D341Med (cell line): ENCODE measurements at regions not wholly inside any gene's neighbourhood (a gene's known extent, or its start where the extent isn't known, plus 50 kb on each side); places are given as distances from the start of the nearest gene placed in this dataset.
"Not testable (repeated sequence)": the region's sequence is repeated elsewhere in the genome, so short reads cannot be mapped to it uniquely, and the experiment has no call there.

Source experiments
- DNase-seq: peaks from one replicate; pipeline ENCODE4 v3.0.0; 2012; ENCODE audit warnings: low spot score

DNA sequence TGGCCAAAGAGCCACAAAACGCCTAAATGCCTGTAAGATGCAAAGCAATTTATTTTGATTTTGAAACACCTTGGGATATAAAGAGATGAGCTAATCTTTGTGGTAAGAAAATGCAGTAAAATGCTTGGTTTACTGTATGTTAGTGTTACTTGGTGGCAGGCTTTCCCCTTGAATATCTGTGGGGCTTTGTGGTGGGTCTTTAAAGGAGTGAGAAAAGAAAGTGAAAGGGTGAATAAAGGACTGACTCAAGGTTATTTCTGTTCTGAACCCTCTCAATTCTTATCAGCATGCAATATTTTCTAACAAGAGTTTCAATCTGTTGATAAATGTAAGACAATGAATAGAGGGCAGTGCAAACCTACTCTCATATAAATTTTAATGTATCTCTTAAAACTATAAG, 1555.9 kb upstream of the RAG2 start:
- no peak for DNase-seq

DNA sequence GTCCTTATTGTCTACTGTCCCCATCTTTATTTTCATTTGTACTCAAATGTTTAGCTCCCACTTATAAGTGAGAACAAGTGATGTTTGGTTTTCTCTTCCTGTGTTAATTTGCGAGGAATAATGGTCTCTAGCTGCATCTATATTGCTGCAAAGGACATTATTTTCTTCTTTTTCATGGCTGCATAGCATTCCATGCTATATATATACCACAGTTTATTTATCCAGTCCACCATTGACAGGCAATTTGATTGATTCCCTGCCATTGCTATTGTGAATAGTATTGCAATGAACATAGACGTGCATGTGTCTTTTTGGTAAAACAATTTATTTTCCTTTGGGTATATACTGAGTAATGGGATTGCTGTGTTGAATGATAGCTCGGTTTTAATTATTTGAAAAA, 1545.8 kb upstream of the RAG2 start:
- DNase-seq, result no peak

DNA sequence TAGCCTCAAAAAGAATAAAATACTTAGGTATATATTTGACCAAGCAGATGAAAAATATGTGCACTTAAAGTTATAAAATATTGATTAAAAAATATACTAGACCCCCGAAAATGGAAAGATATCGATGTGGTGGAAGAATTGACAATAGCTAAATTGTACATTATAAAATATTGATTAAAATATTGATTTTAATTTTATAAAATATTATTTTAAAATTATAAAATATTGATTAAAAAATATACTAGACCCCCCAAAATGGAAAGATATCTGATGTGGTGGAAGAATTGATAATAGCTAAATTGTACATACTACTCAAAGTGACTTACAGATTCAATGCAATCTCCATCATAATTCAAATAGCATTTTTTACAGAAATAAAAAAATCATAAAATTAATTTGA, 1540.9 kb upstream of the RAG2 start:
- no peak for DNase-seq

DNA sequence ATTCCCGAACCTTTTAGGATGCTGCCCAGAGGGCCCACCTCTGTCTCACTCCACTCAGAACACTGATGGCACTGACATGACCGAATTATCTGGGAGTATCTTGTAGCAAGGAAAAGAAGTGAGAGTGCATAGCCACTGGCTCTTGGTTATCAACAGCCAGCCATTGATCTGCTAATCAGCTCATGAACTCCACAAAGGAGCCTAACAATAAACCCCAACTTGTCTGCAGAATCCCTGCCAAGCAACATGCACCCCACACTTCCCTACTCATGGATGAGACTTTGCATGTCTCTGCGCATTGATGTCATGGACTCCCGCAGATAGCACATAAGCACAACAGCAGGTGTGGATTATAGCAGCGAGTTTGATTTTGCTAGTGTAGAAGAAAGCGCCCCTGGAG, 1538.9 kb upstream of the RAG2 start:
- DNase-seq, result no peak

DNA sequence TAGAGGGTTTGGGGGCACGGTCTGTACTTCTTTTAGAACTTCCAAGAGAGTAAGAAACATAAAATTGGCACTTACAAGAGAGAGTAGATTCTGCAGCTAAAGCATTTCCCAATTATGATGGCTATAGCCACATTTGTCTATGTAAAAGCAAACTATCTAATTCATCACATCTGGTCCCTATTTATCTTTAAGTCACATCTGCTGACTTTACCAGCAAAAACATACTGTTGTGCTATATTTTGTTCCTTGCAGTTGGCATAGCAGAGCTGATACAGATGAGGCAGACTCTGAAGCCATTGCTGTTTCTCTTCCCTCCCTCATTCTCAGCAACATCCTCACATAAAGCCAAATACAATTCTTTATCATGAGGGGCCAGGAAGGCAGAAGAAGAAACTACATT, 1533.5 kb upstream of the RAG2 start:
- no peak for DNase-seq

DNA sequence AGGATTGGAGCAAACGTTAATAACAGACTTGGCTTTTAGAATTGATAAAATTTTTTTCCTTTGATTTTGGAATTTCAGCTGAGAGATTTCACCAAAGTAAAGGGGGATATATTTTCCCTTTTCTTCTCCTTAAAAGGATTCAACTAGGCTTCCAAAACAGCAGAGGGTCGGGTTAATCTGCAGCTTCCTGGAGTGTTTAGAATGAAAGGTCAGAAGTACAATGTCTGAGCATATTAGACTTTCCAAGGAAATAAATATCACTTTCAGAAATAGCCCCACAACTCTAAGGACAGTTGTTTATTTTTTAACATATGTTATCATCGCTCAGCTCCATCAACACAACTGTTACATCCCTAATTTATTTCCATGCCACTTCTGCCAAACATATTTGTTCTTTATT, 1532.9 kb upstream of the RAG2 start:
- no peak for DNase-seq

DNA sequence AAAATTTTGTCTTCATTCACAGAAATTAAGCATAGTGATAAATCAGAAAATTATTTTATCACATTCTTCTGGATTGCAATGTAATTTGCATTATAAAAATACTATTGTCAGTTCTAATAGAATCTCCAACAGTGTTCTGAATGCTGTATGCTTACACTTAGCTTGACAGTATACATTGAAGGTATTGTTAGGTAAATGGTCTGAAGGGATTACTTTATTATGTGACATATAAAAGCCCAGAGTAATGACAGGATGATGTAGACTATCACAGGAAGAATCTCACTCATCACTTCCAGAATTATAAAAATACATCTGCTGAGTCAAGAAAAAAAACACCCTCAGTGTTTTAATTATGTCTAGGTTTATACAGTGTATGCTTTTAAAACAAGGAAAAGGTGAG, 1532.5 kb upstream of the RAG2 start:
- DNase-seq, result no peak

DNA sequence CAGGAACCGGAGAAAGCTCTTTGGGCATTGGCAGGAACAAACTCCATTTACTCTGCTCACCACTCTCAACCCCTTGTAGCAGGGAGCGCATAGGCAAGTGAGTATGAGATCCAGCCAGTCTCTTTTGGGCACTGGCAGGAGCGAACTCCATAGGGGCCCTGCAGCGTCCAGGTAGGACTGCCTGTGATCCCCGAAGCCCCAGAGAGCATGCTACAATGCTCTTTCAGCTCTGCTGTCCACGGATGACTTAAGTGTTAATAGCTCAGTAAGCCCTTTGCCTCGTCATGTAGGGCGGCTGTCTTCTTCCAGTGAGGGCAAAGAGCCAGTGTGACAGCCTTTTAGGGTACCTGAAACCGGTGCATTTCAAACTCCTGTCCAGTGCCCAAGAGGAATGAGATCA, 1525.6 kb upstream of the RAG2 start:
- DNase-seq, result no peak

DNA sequence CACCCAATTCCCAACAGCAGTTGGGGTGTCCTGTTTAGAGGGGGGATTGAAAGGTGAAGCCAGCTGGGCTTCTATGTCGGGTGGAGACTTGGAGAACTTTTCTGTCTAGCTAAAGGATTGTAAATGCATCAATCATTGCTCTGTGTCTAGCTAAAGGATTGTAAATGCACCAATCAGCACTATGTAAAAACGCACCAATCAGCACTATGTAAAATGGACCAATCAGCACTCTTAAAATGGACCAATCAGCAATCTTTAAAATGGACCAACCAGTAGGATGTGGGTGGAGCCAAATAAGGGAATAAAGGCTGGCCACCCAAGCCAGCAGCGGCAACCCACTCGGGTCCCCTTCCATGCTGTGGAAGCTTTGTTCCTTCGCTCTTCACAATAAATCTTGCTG, 1518.6 kb upstream of the RAG2 start:
- not testable (repeated sequence) for DNase-seq

DNA sequence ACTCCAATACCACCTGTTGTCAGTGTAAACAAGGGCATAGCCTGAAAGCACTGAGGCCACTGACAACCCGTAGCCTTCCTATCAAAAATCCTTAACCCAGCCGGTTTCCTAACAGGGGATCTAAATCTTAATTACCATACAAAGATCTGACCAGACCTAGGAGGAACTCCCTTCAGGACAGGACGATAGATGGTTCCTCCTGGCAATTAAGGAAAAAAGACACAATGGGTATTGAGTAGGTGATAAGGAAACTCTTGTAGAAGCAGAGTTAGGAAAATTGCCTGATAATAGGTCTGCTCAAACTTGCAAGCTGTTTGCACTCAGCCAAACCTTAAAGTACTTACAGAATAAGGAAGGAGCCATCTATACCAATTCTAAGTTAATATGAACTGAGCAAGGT, 1517.3 kb upstream of the RAG2 start:
- DNase-seq, result not testable (repeated sequence)

DNA sequence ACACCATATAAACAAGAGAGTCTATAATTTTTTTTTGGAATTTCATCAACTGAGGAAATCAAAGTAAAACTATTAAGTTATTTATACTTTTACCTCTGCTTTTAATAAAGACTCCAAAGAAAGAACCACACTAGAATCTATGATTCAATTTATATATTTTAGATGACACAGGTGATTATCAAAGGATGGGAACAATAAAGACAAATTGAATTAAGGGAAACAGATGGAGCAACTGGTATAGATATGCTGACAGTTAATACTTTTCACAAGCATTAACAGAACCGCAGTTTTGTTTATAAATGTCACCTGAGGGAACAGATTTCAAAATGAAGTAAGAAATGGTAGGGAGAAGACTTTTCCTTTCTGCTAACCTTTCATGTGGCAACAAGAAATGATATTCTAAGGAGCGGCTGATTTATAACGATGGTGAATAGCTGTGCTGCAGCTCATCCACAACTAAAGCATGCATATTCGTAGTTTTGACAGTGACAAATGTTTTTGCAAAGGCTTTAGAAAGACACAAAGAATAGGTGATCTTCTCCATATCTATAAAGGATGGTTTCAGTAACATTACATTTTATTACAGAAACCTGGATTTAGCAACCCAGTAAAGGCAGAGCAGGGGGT, 1502.9 kb upstream of the RAG2 start:
- no peak for DNase-seq

DNA sequence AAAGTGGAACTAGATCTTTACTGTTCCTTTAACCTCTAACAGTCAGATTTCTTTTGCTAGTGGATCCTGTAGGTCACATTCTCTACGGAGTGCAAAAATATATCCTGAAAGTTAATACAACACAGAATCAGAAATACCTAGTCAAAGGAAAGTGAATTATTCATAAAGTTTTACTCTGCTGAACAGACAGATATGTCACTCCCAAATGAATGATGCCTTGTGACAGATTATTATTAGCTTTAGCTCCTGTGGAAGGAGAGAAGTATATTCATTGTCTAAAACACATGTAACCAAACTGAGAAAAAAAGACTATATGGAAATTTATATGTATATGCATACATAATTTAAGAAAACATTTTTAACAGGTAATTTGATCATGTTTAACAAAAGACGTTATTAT, 1497.2 kb upstream of the RAG2 start:
- no peak for DNase-seq

DNA sequence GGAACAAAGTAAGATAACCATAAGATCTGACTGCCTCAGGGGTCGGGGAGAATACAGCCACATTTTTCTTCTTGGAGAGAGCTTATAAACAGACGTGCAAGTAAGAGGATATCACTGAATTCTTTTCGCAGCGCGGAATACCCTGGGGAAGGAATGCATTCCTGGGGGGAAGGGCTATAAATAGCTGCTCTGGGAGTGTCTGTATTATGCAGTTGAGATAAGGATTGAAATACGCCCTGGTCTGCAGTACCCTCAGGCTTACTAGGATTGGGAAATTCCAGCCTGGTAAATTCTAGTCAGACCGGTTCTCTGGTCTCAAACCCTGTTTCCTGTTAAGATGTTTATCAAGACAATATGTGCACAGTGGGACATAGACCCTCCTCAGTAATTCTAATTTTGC, 1491.7 kb upstream of the RAG2 start:
- DNase-seq, result peak; percentile 9

DNA sequence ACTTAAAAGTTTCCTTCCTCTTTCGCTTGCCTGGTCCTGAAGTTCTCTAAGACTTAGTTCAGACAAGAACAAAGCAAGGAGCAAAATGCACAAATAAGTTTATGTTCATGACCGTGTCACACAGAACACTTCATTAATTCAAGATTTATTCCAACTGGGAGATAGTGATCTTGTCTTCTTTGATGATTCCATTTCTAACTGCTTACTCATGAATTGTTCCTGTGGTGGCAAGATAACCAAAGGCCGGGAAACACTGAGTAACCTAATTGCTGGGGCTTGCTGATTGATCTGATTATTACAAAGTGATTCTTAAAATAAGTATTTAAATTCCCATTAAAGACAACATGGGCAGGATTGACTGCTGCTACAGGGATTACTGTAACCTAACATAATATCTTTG, 1462.9 kb upstream of the RAG2 start:
- DNase-seq, result no peak

DNA sequence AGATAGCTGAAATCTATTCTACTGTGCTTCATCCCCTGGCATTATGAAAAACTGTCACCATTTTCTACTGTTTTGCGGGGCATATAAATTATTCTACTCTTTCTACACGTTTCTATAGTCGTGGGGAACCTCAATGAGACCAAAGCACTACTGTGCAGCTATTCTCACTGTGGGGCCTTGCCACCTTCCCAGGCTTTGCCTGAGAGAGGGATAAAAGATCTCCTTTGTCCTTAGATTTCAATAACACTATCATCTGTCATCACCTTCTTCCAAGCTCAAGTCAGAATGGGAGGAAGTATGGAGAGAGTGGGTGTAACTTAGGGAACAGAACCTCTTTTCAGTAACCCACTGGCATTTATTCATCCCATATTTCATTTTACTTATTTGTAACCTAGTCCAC, 1462.1 kb upstream of the RAG2 start:
- DNase-seq, result no peak

DNA sequence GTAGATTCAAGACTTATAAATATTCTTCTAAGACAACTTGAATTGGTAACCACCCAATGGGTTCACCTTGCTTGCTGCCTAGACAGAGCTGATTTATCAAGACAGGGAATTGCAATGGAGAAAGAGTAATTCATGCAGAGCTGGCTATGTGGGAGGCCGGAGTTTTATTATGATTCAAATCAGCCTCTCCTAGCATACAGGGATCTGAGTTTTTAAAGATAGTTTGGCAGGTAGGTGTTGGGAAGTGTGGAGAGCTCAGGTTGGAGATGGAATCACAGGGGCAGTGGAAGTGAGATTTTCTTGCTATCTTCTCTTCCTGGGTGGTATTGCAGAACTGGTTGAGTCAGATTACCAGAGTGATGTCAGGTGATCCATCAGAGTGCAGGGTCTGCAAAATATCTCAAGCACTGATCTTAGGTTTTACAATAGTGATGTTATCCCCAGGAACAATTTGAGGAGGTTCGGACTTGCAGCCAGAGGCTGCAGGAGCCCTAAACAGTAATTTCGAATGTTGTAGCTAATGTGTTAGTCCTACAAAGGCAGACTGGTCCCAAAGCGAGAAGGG, 1448.6 kb upstream of the RAG2 start:
- no peak for DNase-seq

DNA sequence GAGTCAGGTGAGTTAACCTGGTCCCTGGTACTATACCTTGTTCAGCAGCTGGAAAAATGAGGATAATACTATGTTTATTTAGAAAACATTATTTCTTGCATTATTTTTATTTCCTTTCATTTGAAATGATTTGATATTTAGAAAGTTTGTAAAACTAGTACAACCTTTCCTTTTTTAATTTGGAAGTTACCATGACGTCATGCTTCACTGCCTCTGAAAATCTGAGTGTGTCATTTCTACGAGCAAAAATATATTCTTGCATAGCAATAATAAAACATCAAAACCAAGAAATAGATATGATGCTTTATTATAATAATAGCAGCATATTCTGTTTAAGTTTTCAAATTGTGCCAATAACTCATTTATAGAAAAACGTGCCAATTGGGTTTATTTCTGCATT, 1445.0 kb upstream of the RAG2 start:
- DNase-seq, result no peak

DNA sequence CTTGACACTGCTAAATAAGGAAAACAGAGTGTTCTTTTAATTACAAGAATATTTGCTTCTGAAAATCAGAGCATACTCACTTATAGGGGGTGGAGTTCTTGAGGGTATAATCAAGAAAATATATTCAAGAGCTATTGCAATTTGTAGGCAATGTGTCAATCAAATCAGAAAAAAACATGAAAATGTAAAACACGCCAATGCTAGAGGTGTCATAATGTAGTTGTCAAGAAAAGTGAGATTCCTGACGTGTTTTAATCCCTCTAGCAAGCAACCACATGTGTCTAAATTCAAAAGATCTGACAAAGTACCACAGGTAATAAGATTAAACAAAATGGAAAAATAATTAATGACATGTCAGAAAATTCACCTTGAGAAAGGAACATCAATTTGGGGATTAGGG, 1440.7 kb upstream of the RAG2 start:
- no peak for DNase-seq

DNA sequence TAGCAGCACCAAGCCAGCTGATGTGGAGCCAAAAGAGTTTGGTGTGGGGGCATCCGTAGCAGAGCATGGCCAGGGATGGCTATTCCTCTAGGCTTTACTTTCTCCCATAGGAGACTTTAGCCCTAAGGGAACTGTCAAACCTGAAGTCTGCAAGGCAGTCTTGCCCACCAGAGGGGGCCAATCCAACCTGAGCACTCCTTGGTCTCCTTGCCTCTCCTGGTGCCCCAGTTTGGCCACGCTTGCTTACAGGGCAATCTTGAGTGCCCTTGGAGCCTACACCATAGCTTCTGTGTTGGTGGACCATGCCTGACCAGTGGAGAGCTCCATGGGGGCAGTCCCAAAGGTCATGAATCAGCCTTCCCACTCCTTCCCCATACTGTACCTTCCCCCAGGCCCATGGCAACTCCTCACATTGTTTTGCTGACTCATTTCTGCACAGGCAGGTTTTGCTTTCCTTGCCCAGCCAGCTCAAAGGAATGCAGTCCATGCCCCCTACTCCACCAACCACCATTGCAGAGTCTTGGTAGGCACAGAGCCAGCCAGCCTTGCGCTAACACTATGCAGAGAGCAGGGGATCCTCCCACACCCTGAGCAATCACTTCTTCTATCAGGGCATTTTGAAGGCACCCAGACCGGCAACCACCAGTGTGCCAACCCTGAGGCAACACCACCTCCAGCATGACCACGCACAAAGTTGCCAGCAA, 1421.2 kb upstream of the RAG2 start:
- no peak for DNase-seq

DNA sequence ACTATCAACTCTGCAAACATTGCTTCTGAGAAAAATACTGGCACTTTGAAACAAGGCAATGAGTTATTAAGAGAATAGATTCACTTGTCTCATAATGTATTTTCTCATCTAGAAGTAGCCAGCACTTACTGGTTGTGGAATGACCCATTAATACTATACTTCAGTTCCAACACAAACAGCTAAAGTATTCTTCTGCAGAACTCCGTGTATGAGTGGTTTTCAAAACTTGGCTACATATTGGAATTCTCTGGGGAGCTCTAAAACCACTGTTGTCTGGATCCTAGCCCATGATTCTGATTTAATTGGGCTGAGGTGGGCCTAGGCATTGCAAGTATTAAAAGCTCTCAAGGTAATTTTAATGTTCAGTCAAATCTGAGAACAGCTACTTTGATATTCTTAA, 1416.4 kb upstream of the RAG2 start:
- DNase-seq, result no peak

DNA sequence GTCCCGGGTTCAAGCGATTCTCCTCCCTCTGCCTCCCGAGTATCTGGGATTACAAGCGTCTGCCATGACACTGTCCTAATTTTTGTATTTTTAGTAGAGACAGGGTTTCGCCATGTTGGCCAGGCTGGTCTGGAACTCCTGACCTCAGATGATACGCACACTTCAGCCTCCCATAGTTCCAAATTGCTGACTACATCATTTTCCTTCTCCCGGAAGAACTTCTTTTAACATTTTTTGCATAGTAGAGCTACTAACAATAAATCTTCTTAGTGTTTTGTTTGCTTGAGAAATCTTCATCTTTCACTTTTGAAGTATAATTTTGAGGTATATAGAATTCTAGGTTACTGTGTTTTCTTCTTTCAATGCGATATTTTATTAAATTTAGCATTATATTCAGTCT, 1415.1 kb upstream of the RAG2 start:
- DNase-seq, result no peak

DNA sequence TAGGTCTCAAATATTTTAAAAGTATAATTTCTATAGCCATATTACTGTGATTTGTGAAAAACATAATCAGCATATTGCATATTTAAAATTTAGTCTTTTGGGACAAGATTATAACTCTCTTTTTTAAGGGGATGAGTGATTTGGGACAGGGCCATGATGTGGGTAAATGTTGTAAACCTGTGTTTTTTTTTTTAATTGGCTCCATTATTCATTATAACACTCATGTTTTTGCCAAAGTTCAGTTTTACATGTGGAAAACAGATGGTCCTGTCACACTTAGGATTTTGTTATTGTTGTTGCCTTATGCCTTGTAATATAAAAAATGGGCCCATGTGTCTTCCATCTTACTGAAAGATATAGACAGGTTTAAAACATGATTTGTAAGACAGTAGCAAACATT, 1413.5 kb upstream of the RAG2 start:
- no peak for DNase-seq

DNA sequence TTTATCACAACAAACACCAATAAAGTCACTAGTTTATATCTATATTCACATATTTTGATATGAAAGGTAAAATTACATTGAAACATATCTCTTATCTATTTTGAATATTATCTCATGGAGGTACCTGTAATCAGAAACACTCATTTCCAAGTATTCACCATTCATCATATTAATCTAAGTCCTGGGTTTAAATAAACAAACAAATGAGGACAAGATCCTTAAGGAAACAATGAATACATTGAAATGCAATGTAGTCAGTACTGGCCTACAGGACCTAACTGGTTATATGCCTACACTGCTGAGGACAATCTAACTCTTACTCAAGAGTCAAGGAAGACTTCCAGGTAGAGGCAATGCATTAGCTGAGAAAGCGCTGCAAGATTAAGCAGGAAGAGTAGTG, 1411.9 kb upstream of the RAG2 start:
- no peak for DNase-seq

DNA sequence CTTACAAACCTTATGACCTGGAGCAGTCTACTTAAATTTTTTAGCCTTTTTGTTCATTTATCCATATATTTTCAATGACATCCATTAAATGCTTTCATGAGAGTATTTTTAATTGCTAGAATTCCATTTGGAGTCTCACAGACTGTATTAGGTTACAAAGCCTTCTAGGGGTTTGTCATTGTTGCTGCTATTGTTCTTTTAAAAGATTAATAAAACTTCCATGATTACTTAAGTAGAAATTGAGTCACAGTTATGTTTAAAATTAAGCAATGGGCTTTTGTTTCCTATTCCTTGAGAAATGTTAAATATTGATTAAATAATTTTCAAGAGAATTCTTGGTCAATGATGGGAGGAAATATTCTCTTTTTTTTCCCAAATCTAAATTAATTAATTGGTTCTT, 1408.4 kb upstream of the RAG2 start:
- no peak for DNase-seq
